ENCODE measurements at regions not wholly inside any gene's neighbourhood (a gene's known extent, or its start where the extent isn't known, plus 50 kb on each side); places are given as distances from the start of the nearest gene placed in this dataset.
A peak's percentile ranks its signal among the peaks of the same experiment; 100 is the strongest.

DNA sequence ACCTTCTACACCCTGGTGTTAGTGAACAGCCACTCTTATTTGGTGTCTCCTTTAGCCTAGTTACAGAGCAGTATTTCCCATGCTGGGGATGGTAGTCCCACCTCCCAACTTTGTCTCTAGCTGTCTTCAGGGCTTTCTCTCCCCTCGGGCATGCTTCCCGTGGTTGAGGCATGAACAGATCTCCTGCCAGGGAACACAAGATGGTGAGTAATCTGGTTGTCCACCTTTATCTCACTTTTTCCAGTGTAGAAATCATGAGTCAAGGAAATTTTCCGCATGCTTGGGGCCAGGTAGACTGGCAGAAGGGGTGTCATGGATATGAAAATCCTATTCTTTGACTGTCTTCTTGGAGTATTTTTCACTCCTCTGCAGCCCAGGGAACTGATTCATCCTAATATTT, 532.9 kb downstream of the ANXA1 start:
- DNase-seq (ENCODE audit: low read depth): no peak
- TF ChIP-seq, protein P1, sequence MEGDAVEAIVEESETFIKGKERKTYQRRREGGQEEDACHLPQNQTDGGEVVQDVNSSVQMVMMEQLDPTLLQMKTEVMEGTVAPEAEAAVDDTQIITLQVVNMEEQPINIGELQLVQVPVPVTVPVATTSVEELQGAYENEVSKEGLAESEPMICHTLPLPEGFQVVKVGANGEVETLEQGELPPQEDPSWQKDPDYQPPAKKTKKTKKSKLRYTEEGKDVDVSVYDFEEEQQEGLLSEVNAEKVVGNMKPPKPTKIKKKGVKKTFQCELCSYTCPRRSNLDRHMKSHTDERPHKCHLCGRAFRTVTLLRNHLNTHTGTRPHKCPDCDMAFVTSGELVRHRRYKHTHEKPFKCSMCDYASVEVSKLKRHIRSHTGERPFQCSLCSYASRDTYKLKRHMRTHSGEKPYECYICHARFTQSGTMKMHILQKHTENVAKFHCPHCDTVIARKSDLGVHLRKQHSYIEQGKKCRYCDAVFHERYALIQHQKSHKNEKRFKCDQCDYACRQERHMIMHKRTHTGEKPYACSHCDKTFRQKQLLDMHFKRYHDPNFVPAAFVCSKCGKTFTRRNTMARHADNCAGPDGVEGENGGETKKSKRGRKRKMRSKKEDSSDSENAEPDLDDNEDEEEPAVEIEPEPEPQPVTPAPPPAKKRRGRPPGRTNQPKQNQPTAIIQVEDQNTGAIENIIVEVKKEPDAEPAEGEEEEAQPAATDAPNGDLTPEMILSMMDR (conservative IDR thresholded peaks at IDR 0.05; ENCODE audit: low read depth, low read length): no peak
- H3K4me3 ChIP-seq (ENCODE audit: low read depth, low read length): no peak overlapping the region

DNA sequence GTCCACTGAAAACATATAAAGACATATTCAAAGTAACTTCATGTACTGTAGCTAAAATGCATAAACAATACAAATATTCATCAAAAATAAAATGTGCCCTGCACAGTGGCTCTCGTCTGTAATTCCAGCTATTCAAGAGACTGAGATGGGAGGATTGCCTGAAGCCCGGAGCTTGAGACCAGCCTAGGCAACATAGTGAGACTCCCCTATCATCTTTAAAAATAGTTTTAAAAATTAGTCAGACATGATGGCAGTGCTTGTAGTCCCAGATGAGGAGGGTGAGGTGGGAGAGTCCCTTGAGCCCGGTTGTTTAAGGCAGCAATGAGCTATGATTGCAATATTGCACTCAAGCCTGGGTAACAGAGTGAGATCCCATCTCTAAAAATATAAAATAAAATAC, 534.1 kb downstream of the ANXA1 start:
- H3K4me3 ChIP-seq (ENCODE audit: low read depth, low read length): no peak overlapping the region
- TF ChIP-seq, protein P1 (conservative IDR thresholded peaks at IDR 0.05; ENCODE audit: low read depth, low read length): no peak
- no peak for DNase-seq (ENCODE audit: low read depth)

DNA sequence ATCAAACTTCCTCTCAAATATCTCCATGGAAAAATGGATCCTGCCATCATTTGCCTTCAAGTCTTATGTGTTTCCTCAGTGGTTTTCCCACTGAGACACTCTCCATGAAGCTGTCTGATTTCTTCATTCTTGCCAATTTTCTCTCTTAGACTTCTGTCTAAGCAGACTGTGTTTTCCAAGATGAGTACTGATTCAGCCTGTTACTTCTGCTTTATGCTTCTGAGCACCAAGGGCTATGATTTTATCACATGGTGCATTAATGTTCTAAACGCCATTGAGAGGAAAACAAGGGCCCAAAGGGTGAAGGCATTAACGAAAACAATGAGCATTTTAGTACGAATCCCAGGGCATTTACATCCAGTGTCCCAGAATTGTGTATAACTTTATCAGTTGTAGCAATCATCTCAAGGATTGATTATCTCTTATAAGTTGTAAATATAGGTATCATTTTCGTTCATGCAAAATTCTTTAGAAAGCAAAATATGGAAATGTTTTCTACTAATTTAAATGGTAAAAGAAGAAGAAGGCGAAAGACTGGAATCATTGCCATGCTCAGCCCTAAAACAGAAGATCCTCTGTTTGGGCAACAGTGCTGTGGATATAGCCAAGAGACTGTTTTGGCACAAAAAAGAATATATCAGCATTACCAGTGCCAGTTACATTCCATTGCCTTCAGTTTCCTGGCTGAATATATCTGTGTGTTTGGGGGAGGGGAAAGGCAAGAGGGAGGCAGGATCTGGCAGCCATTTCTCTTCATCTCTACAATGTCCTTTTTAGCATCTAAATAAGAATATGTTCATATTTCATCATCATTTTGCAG, 537.6 kb downstream of the ANXA1 start:
- H3K4me3 ChIP-seq (ENCODE audit: low read depth, low read length): no peak overlapping the region
- DNase-seq (ENCODE audit: low read depth): no peak
- TF ChIP-seq, protein P1 (conservative IDR thresholded peaks at IDR 0.05; ENCODE audit: low read depth, low read length): no peak

DNA sequence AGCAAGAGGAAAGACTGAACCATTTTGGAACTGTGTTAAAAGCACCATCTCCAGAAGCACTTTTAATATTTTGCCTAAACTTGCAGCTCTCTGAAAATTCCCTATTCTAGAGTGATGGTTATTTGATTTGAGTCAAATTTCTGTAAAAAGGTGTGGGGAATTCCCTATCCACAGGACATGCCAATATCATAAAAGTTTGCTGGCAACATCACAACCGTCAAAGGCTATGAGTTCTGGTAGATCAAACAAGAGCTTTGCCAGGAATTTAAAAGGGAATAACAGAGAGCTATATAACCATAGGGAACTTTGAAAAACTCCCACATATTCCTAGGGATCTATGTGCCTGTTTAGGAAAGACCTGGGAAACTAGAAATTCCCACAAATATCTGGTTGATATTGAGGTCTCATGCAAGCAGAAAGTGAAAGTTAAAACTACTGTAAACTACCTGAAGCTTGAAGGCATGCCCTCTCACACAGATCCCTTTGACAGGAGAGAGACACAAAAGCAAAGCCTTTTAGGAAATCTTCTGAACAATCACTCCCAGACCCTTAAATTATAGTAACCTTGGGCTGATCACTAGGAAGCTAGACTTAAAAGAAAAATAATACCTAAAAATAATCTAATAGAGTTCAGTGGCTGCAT, 549.9 kb downstream of the ANXA1 start:
- no peak overlapping the region for H3K4me3 ChIP-seq (ENCODE audit: low read depth, low read length)
- DNase-seq (ENCODE audit: low read depth): no peak
- TF ChIP-seq, protein P1 (conservative IDR thresholded peaks at IDR 0.05; ENCODE audit: low read depth, low read length): no peak

DNA sequence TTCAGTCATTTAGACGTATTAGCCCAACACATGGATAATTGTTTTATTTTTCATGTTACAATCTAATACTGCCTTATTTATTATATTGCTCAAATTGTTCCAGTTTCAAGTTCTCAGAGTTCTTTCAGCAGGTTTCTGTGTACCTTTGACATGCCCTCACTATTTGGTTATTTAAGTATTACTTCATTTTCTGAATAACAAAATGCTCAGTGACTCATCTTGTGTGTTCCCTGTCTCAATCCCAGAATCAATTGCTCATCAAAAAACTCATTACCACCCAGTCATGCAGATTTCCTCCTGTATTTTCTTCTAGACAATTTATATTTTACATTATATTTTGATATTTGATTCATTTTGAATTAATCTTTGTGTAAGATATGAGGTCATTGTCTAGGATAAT, 562.6 kb downstream of the ANXA1 start:
- H3K4me3 ChIP-seq (ENCODE audit: low read depth, low read length): no peak overlapping the region
- TF ChIP-seq, protein P1 (conservative IDR thresholded peaks at IDR 0.05; ENCODE audit: low read depth, low read length): no peak
- DNase-seq (ENCODE audit: low read depth): peak; percentile 44

DNA sequence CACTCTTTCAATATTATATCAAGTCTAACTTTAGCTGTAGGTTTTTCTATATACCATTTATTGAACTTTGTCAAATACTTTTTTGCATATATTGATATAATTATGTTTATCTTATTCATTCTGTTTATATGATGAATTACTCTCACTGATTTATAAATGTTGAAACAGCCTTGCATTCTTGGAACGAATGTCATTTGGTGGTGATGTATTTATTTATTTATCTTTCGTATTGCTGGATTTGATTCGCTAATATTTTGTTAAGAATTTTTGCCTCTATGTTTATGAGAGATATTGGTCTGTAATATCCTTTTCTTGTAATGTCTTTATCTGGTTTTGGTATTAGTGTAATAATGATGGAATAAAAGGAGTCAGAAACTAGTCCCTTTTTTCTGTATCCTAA, 563.9 kb downstream of the ANXA1 start:
- TF ChIP-seq, protein P1 (conservative IDR thresholded peaks at IDR 0.05; ENCODE audit: low read depth, low read length): no peak
- no peak for DNase-seq (ENCODE audit: low read depth)

More for the DNA sequence above, 563.9 kb downstream of the ANXA1 start:
- no peak overlapping the region for H3K4me3 ChIP-seq (ENCODE audit: low read depth, low read length)
